ENCODE measurements at regions not wholly inside any gene's neighbourhood (a gene's known extent, or its start where the extent isn't known, plus 50 kb on each side); places are given as distances from the start of the nearest gene placed in this dataset.

DNA sequence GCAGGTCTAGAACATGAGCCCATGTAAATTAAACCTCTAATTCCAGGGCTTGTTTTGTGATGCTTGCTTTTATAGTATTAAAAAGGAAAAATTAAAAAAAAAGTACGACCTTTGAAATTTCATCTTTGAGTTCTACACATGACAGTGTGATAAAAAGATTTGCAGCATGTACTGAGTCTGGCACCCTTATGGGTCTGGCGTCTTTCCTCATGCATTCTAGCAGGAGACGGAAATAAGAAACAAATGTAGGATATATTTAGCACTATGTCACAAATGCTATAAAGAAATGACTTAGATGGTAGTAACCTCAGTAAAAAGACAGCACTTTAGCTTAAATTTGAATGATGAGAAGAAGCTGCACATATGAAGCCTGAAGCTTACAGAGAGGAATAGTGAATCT lies 1474.3 kb upstream of the CDH6 start:
- TF ChIP-seq POLR2A (IDR thresholded peaks at IDR 0.05) (no peak), POLR2AphosphoS5 (IDR thresholded peaks at IDR 0.05) (no peak)
- TF ChIP-seq, protein P1, sequence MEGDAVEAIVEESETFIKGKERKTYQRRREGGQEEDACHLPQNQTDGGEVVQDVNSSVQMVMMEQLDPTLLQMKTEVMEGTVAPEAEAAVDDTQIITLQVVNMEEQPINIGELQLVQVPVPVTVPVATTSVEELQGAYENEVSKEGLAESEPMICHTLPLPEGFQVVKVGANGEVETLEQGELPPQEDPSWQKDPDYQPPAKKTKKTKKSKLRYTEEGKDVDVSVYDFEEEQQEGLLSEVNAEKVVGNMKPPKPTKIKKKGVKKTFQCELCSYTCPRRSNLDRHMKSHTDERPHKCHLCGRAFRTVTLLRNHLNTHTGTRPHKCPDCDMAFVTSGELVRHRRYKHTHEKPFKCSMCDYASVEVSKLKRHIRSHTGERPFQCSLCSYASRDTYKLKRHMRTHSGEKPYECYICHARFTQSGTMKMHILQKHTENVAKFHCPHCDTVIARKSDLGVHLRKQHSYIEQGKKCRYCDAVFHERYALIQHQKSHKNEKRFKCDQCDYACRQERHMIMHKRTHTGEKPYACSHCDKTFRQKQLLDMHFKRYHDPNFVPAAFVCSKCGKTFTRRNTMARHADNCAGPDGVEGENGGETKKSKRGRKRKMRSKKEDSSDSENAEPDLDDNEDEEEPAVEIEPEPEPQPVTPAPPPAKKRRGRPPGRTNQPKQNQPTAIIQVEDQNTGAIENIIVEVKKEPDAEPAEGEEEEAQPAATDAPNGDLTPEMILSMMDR (IDR thresholded peaks at IDR 0.05) = no peak
